ENCODE measurements at regions not wholly inside any gene's neighbourhood (a gene's known extent, or its start where the extent isn't known, plus 50 kb on each side); places are given as distances from the start of the nearest gene placed in this dataset.

DNA sequence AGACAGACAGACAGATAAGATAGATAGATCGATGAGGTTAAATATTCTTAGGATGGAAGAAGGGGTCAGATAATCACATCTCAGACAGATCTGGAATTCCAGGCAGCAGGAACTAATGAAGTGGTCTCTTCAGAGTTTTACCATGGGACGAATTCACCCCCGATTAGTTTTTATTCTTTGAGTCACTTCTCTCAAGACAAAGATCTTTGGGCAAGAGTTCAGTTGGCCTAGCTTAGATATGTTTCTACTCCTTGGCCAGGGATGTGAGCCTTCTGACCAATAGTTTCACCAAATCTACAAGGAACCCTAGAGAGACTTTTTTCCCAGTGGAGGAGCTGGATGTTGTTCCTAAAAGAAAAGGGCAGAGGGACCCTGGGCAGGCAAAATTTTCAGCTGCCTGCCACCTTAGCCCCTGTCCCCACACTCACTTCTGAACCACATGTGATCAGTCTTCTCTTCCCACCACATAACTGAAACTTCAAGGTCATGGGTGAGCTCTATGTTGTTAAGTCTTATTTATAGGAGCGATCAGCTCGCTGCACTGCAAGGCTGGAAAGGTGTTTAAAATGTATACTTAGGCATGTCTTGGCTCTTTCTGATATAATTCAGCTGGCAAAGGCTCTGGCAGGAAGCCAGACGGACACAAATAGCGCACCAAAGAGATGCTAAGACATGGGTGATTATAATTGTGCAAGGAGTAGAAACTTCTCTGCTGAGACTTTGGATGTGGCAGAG lies 132.9 kb downstream of the PALM2AKAP2 start:
- no peak for DNase-seq (ENCODE audit: low spot score)

DNA sequence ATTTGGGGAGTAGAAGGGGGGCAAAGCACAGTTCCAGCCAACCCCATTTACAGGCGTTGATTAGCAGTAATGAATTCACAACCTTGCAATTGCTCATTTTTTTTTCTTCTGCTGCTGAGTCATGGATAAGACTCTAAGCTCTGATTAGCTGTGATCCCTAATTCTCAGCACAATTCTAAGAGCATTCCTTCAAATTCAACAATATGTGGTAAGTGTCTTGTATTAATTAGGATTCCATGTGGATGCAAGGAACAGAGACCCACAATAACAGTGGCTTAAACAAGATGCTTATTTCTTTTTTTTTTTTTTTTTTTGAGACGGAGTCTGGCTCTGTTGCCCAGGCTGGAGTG lies 133.4 kb downstream of the PALM2AKAP2 start:
- no peak for DNase-seq (ENCODE audit: low spot score)

DNA sequence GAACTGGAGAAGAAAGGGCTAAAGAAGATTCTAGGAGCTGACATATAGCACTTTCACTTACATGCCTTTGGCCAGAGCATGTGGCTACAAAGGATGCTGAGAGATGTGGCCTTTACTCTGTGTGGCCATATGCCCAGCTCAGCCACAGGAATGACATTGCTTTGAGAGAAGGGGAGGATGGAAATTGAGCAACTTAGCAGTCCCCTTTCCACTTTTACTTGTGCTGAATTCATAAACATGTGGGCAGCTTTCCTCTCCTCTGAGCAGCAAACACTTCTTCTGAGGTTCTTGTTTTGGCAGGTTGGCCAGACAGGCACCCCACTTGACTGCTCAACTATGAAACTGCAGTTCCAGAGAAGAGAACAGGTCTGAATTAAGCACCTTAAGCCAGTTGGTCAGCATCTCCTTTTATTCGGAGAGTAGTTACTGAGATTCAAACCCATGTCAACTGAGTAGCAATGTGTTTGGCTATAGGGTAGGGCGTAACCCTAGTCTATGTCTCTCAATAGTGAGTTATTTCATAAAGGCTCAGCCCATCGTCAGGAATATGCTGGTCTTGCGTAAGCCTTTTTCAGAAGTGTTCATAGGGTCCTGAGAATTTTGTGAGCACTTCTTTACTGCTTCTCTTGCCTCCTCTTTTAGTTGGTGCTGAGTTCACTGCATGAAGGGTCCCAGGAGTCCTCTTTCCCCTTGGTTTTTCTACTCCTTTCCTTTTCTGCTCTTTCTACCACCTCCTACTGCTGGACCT lies 134.5 kb downstream of the PALM2AKAP2 start:
- no peak for DNase-seq (ENCODE audit: low spot score)

DNA sequence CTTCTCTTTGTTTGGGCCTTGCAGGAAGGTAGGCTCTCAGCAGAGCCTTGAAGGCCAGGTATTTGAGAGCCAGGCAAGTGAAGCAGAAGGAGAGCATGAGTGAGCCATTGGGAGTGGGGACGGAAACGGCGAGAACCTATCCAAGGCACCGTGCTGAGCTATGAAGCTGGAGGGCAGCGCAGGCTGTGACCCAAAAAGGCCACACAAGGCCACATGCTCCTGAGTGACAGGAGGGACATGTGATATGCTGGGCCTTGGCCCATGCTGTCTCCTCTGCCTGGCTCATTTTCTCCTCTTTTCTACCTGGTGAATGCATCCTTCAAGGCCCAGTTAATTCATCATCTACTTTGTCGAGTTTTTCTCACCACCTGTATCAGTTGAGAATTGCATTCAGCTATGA lies 136.3 kb downstream of the PALM2AKAP2 start:
- DNase-seq (ENCODE audit: low spot score), result no peak

DNA sequence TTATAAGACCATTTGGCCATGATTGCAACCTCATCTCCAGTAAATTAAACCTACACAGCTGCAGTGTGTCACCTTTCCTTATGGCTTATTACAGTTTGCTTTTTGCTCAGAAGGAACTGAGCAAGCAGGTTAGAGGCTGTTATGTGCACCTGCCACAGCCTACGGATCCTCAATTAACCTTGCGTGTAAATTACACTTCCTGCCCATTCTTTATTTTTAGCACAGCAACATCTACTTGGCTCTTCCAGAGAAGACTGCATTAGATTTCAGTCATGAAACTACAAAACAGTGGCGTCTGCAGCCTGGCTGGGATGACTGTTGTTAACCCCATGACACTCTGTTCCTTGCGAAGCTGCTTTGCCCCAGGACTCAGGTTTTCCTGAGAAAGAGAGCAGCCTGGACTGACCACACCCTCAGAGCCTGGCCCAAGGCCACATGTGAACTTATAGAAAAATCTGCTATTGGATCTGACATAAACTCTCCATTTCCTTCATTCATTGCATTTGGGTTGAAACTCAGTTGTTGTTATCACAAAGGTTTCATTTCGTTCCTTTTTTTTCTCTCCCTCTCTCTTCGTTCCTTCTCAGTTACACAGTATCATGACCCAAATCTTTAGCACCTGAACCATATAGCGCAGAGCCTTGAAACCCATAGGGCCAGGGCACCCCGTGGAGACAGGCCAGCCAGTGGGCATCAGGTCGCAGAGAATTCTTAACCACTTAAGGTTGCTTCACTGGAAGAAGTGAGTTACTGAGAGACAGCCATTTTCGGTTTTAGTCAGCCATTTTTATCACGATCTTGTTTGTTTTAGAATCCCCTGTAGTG lies 138.6 kb downstream of the PALM2AKAP2 start:
- no peak for DNase-seq (ENCODE audit: low spot score)

DNA sequence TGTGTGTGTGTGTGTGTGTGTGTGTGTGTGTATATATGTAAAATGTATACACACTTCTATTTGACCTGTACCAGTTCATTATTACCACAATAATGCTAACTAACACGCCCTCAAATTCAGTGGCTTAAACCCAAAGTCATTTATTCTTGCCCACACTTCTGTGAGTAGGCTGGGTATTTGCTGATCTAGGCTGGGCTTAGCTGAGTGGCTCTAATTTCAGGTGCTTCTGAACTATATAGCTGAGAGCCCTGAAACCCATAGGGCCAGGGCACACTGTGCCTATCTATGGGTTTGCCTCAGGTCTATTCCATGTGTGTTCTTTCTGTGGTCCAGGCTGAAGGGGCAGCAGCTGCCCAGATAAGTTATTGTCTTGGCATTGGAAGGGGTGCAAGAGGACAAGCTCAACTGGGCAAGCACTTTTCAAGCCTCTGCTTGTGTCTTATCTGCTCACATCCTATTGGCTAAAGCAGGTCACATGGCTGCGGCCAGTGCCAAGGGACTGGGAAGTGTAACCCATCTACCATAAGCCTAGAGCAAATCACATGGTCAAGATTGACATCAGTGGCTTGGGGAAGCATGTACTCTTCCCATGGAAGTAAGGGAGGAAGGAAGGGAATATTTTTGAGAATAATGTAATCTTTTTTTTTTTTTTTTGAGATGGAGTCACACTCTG lies 139.9 kb downstream of the PALM2AKAP2 start:
- no peak for DNase-seq (ENCODE audit: low spot score)

DNA sequence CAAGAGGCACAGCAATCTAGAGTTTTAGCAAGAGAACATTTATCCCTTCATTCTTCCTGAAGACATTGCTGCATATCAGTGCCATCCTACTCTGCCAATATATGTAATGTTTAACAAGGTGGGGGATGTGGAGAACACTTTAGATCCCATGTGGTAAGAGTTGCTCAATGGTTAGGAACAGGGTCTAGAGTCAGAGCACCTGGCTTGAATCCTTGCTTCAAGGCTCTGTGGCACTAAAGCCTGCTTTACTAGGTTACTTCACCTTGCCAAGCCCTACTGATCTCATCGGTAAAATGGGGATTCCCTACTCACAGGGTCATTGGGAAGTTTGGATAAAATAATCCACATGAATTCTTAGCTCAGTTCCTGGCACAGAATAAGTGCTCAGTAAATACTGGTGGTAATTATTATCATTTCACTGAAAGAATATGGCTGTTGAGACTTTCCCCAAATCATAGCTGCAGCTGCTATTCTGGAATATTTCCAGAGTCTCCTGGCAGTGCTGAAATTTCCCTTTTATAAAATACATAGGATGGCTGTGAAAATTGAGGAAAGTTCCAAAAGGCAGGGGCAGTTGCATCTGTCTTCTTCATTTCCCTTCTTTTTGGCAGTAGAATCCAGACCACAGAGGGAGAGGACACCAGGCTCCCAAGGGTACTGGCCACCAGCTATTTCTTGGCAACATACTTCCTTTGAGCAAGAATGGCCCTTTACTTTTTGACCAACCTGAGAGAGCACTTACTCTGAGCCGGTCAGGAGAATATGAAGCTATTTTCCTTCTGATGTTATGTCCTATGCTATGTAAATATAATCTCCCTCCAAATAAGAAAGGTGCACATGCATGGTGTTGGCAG lies 142.8 kb downstream of the PALM2AKAP2 start:
- DNase-seq (ENCODE audit: low spot score), result no peak

DNA sequence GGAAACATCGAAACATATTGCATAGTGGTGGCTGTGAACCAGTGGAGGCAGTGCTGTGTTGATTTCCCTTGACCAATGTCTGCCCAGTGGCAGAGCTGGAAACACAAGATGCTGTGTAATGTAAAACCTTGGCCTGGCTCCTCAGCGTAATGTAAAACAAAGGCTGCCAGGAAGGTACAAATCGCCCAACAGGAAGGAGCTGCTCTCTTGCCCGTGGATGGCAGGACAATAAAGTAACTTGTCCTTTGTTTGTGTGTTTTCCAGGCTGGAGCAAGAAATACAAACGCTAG lies 143.4 kb downstream of the PALM2AKAP2 start:
- DNase-seq (ENCODE audit: low spot score), result no peak

DNA sequence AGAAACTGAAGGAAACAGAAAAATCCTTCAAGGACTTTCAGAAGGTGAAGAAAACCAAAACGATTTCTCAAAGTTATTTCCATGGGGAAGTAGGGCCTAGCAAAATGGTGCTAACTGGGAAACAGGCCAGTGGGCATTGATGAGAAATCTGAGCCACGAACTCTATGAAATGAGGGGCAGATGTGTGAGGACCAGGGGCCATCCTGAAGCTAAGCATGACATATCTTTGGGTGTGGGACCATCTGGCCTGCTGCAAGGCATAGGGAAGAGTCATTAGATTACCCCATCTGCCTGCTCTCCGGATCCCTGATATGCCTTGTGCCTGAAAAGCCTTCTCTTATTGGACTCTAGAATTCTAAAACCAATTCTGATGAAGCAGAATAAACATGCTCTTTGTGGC lies 143.8 kb downstream of the PALM2AKAP2 start:
- no peak for DNase-seq (ENCODE audit: low spot score)

DNA sequence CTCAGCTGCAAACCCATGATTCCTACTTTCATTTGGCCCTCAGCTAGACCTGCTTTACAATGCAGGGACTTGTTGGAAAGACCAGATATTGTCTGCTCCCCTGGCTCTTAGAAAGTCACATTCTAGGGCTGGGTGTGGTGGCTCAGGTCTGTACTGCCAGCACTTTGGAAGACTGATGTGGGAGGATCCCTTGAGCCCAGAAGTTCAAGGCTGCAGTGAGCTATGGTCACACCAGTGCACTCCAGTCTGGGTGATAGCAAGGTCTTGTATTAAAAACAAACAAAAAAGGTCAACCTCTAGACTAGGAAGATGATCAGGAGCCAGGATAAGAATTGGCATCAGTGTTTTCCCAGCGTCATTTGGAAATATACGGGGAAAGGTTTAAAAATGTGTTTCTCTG lies 145.8 kb downstream of the PALM2AKAP2 start:
- DNase-seq (ENCODE audit: low spot score), result no peak

DNA sequence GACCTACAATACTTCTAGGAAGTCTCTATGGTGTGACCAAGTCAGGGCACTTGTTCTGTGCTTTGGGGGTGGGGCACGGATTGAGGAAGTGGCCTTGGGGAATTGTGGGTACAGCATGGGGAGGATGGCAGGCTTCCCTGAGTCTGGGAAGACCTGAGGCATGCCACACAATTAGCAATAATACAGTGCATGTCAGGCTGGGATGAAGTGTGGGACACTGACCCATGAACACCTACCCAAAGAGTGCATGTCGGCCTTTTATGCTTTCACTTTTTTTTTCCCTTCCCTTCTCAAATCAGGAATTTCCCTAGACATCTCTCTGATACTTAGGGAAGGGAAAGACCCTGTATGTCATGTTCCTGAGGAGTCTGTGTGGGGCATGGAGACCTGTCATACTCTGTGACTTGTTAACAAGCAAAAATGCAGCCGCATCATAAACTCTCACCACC lies 146.4 kb downstream of the PALM2AKAP2 start:
- DNase-seq (ENCODE audit: low spot score), result no peak

DNA sequence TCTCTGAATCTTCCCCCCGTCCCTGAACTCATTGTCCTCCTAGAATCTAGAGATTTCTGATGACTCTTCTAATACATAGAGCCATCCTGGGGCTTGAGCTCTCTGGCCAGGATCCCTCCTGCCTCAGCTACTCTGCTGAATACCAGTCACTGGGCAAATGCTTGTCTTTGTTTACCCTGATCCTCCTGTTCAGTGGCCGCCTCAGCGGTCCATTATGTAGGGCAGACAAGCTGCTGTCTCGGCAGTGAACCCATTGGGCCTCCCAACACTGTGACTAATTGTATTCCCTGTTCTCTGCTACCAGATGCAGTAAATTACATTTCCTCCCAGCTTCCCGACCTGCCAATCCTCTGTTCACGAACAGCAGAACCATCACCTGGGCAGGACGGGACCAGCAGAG lies 151.6 kb downstream of the PALM2AKAP2 start:
- DNase-seq (ENCODE audit: low spot score), result no peak

DNA sequence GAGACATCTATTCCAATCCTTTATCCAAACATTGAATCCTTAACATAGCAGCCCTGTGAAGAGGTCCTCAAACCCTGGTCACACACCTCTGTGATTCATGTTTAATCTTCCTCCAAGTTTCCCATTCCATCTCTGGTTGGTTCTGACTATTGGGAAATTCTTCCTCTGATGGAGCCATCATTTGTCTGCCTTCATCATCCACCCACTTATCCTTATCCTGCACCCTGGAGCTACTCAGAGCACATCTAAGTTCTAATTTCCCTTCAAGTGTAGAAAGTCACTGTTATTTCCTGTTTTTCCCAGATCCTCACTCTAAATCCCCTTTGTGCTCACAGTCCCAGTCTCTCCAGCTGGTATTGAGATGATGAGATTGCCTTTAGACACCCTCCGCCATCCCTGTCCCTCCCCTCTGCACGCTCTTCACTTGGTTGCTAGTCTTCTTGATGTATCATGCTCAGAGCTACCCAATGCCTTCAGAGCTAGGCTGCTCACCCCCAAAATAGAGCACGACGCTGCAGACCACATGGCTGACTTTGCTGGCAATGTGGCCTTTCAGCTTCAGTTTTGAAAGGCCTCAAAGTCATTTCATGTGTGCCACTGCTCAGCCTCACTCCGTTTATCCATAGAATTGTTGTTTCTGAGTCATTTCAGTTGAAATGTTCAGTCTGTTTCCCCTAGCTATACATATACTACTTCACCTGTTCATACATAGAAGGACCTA lies 154.3 kb downstream of the PALM2AKAP2 start:
- DNase-seq (ENCODE audit: low spot score), result no peak

DNA sequence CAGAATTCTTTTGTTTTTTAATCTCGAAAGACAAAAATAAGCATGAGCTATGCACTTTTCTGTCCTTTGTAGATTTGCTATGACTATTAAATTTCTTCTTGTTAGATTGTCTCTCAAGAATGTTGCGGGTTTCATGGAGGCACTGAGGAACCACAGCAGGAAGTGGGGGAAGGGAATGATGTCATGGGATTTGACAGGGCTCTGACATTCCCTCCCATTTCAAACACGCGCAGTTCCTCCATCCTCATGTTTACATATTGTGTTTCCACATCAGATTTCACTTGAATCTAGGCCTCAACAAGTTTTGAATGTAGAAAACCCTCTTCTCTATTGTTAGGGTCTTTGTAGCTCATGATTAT lies 154.8 kb downstream of the PALM2AKAP2 start:
- DNase-seq (ENCODE audit: low spot score), result no peak

DNA sequence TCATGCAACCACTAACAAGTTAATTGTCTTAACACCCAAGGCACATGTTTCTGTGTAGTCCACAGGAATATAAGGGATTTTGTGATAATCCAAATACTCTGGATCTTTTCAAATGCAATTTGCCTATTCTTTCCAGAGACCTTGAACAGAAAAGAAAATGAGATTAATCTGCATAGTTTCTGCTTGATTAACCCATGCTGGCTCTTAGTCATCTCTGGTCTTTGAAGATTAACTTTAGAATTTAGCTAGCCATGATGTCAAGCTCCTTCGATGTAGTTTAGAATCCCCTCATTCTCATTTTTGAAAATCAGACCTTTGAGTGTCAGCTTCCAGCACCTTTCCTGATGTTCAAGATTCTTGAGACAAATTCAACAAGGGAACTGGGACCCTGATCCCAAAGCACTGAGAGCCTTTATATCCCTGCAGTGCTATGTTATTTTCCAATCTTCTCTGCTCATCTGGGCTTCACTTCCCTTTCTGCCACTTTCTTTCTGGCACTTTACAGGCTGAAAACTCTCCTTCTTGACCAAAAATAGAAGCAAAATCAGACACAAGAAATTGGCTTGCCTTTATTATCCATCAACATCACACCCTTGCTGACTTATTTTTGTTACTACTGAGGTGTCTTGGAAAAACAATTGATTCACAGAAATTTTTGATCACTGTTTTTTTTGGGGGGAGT lies 155.5 kb downstream of the PALM2AKAP2 start:
- no peak for DNase-seq (ENCODE audit: low spot score)

DNA sequence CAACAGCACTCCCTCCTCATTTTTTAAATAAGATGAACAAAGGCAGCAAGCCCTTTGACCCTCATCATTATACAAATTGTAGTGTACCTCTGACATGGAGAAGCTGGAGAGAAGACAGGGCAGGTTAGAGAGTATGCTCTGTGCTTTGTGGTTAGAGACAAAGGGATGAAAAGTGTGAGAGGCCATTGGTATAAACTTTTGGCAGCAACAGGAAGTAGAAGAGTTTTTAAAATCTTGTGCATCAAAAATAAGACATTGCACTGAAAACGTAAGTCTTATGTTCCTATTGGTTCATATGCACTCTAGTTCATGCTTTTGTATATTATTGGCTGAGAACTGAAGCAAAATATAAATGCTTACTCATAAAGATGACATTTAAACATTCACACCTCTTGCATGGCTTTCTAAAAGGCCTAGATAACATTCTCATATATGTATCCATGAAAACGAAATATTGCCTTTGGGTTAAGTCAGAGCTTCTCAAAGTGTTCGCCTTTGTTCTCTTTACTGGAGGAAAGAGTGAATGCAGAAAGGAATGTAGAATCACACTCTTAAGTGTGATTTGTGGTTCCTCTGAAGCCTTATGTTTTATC lies 158.0 kb downstream of the PALM2AKAP2 start:
- DNase-seq (ENCODE audit: low spot score), result no peak

DNA sequence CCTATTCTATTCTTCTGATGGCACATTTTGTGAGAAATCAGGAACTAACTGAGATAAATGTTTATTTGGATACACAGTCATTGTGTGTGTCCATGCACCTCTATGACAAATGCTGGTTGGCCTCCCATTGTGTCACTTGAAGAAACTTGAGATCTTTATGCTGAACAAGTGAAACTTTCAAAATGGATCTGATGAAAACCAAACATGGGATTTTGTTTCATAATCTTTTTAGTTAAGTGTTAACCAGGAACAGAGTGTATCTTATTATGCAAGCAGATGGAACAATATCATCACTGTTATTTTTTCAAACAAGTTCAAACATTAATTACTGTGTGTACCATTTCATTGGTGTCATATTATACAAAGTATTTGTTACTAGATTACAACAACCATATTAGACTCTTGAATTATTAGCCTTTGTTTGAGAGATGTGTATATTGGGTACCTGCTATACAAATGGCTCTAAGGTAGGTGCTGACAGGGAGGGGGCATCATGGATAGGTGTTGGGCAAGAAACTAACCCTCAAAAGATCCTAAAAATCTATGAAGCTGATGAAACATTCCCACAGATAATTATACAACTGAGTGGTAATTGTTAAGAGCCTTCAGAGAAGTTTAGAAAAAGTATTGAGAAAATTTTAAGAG lies 159.8 kb downstream of the PALM2AKAP2 start:
- DNase-seq (ENCODE audit: low spot score), result no peak

DNA sequence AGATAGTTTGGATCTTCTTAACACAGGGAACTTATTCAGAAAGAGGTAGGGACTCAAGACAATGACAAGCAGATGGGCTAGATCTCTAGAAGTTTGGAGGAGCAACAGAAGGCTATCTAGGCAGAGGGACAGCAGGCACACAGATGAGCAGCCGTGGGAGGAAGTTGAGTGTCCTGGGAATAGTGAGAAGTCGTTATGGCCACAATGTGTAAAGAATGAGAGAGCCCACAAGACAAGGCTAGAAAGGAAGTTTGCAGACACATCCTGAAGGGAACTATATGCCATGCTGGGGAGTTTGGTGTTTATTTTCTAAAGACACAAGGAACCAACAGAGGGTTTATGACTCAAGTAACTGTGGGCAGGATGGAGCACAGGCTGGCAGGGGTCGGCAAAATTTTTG lies 160.6 kb downstream of the PALM2AKAP2 start:
- DNase-seq (ENCODE audit: low spot score), result no peak

DNA sequence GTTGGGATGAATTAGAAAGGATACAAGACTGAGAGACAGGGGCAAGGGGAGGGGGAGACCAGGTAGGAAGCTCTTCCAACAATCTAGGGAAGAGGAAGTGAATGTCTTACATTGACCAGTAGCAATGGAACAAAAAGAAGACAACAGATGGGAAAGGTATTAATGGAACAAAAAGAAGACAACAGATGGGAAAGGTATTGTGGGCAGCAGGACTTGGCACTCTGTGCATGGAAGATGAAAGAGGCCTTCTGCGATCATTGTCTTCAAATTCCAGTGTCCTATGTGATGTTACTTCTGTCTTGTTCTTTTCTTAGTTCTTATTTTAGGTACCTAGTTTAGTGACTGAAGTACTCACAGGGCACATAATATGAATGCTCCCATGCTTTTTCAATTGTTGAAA lies 161.8 kb downstream of the PALM2AKAP2 start:
- no peak for DNase-seq (ENCODE audit: low spot score)

DNA sequence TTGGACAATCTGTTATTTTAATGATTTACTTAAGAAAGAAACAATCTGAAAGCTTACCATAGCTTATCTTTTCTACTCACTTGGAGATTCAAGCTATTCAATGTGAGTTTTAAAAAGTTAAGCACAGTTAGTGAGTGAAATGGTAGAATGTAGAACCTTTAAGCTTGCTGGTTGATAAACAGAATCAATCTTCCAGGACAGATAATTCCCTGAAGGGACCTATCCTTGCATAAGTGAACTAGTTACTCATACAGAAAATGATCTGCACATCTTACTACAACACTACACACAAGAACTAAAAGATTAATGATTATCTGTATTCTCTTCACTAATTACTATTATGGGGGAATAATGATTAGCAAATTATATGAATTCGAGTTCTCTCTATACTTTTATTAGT lies 165.6 kb downstream of the PALM2AKAP2 start:
- DNase-seq (ENCODE audit: low spot score), result no peak

Data from RKO (cell line).